GM13976 (cell line): ENCODE measurements at regions not wholly inside any gene's neighbourhood (a gene's known extent, or its start where the extent isn't known, plus 50 kb on each side); places are given as distances from the start of the nearest gene placed in this dataset.

Experiments
- DNase-seq: peaks from one replicate; pipeline ENCODE4 v3.0.0; 2012; ENCODE audit warnings: low spot score
- in situ Hi-C: fragments of 300-500 bp; cut with MboI; formaldehyde crosslinking; loops from one replicate; pipeline ENCODE4 v1.12.0; 2022; ENCODE audit warnings: low sequenced_read_pairs, mixed read lengths, inconsistent platforms; ENCODE audit not compliant: unreplicated experiment
- TF ChIP-seq, protein P1 (sequence below): IDR thresholded peaks from 2 replicates; pipeline ENCODE4 v1.5.1; 2012; ENCODE audit warnings: borderline replicate concordance, mild to moderate bottlenecking; ENCODE audit not compliant: insufficient read depth; ENCODE audit errors: extremely low read depth, missing control alignments, control extremely low read depth

DNA sequence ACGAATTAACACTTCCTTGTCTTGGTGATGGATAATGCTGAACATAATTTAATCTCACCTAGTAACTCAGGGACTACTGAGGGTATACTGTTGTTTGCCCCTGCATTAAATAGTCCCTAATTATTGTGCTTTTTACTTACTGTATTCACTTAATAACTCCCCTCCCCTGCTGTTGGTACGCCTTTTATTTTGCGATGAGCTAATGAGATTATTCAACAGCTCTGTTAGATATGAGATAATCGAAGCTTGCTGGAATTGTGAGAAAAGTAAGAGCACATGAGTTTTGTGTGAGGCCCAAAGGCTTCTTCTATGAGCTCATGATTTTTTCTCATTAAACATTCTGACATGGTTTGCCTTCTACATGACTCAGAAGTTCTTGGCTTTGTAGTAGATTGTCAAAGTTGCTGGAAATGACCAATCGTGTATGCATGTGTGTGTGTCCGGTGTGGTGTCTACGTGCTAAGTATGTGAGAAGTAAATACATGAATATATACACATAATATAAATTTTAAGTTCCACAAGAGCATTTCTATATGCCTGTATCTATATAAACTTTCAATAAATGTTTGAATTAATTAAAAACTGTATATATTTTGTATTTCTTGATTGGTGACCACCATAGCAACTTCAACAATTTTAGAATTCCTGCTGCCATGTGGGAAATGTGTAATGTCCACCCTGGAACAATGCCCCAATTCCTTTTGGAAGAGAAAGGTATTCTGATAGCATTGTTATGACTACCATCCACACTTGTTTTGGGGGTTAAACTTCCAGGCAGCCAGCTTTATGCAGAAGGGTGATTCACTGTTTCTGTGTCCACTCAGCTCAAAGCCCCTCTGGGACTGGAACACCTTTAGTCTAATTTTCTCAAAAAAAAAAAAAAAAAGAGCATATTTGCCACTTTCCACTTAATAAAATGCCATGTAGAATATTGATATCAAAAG lies 106.2 kb downstream of the SAMD9 start:
- in situ Hi-C loops, result no loop called here
- TF ChIP-seq, protein P1, sequence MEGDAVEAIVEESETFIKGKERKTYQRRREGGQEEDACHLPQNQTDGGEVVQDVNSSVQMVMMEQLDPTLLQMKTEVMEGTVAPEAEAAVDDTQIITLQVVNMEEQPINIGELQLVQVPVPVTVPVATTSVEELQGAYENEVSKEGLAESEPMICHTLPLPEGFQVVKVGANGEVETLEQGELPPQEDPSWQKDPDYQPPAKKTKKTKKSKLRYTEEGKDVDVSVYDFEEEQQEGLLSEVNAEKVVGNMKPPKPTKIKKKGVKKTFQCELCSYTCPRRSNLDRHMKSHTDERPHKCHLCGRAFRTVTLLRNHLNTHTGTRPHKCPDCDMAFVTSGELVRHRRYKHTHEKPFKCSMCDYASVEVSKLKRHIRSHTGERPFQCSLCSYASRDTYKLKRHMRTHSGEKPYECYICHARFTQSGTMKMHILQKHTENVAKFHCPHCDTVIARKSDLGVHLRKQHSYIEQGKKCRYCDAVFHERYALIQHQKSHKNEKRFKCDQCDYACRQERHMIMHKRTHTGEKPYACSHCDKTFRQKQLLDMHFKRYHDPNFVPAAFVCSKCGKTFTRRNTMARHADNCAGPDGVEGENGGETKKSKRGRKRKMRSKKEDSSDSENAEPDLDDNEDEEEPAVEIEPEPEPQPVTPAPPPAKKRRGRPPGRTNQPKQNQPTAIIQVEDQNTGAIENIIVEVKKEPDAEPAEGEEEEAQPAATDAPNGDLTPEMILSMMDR, result no peak
- DNase-seq, result no peak

DNA sequence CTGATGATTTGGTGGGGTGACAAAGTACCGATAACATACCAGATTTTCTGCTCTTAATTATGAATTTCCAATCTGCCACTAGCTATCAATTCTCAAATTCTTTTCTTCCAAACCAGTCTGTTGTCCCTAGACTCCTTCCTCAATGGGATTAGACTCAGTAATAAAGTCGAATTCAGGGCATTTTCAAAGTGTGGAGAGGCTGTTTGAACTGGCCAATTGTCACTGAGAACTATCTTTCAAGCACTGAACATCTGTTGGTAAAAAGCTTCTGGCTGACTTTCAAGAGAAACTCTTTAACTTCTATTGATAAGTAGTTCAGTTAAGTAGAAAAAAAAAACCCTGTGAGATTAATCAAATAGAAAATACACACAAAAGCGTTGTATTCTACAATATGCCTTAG lies 108.9 kb downstream of the SAMD9 start:
- TF ChIP-seq, protein P1, result no peak
- no peak for DNase-seq
- in situ Hi-C loops, result no loop called here

- TF ChIP-seq, protein P1, result no peak
- in situ Hi-C loops, result no loop called here
These were observed 111.2 kb downstream of the SAMD9 start for GRCh38 chr7:93006480-93007095.

GRCh38 chr7:93004906-93005305 lies 112.9 kb downstream of the SAMD9 start:
- TF ChIP-seq, protein P1, result no peak
- no peak for DNase-seq
- in situ Hi-C loops, result no loop called here

More at GRCh38 chr7:93006480-93007095, 111.2 kb downstream of the SAMD9 start:
- DNase-seq, result no peak

GRCh38 chr7:92997719-92998118 lies 120.1 kb downstream of the SAMD9 start:
- TF ChIP-seq, protein P1, result no peak
- in situ Hi-C loops, result no loop called here

DNA sequence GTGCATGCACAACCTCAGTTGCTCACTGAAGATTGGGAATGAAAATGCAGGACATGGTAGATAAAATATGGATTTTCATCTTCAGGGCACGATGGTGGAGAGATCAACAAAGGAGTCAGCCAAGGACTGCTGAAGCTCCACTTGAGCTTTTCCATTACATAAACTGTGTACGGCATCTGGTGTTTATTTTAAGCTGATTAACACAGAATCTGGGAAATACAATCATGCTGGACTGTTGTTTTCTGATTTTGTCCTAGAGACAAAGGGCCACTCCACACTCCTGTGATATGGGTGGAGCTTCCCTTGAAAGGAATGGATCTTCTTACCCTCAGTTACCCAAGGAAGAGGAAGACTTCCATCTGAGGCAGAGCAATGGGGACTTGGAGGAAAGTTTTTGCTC lies 120.6 kb downstream of the SAMD9 start:
- in situ Hi-C loops, result no loop called here
- no peak for DNase-seq
- TF ChIP-seq, protein P1, result no peak

More at GRCh38 chr7:92997719-92998118, 120.1 kb downstream of the SAMD9 start:
- DNase-seq, result no peak
